Loucy (cell line): ENCODE measurements at regions not wholly inside any gene's neighbourhood (a gene's known extent, or its start where the extent isn't known, plus 50 kb on each side); places are given as distances from the start of the nearest gene placed in this dataset.

ENCODE experiments used
- H2AFZ ChIP-seq: fragments of 200-600 bp; sonication (generic); 2 replicates; pipeline ENCODE4 v1.6.0; 2016; ENCODE audit warnings: antibody characterized with exemption, mild to moderate bottlenecking, low read length, moderate library complexity
- H3F3A ChIP-seq: fragments of 200-600 bp; 2 replicates; pipeline ENCODE4 v1.6.0; 2016; ENCODE audit warnings: antibody characterized with exemption, low read depth, mild to moderate bottlenecking
- H3K27me3 ChIP-seq: fragments of 200-600 bp; sonication (generic); 2 replicates; pipeline ENCODE4 v1.6.1; 2014; ENCODE audit warnings: low read length, mild to moderate bottlenecking; ENCODE audit not compliant: insufficient read depth, poor library complexity, severe bottlenecking
- H3K36me3 ChIP-seq: fragments of 200-600 bp; sonication (generic); 2 replicates; pipeline ENCODE4 v1.6.1; 2016; ENCODE audit warnings: low read length; ENCODE audit not compliant: insufficient read depth
- H3K4me1 ChIP-seq: fragments of 200-600 bp; sonication (generic); 2 replicates; pipeline ENCODE4 v1.5.1; 2014; ENCODE audit warnings: low read length, mild to moderate bottlenecking; ENCODE audit not compliant: insufficient read depth, poor library complexity, severe bottlenecking
- H3K4me2 ChIP-seq: fragments of 200-600 bp; sonication (generic); 2 replicates; pipeline ENCODE4 v1.6.0; 2014; ENCODE audit warnings: antibody characterized with exemption, low read length, low read depth, mild to moderate bottlenecking; ENCODE audit not compliant: poor library complexity, severe bottlenecking
- H3K4me3 ChIP-seq: fragments of 200-600 bp; sonication (generic); 2 replicates; pipeline ENCODE4 v1.5.1; 2014; ENCODE audit warnings: low read length, mild to moderate bottlenecking, mixed read lengths; ENCODE audit not compliant: poor library complexity, severe bottlenecking
- H3K79me2 ChIP-seq: fragments of 200-600 bp; sonication (generic); 2 replicates; pipeline ENCODE4 v1.6.1; 2014; ENCODE audit warnings: low read length; ENCODE audit not compliant: insufficient read depth
- H3K9ac ChIP-seq: fragments of 200-600 bp; sonication (generic); 2 replicates; pipeline ENCODE4 v1.6.0; 2014; ENCODE audit warnings: mild to moderate bottlenecking, low read depth, low read length, moderate library complexity; ENCODE audit not compliant: poor library complexity, severe bottlenecking
- H3K9me2 ChIP-seq: fragments of 200-600 bp; sonication (generic); replicated peaks from 2 replicates; pipeline ENCODE4 v1.6.1; 2016; ENCODE audit warnings: low read depth, low read length, mixed read lengths
- H3K9me3 ChIP-seq: fragments of 200-600 bp; sonication (generic); 2 replicates; pipeline ENCODE4 v1.6.1; 2014; ENCODE audit warnings: mild to moderate bottlenecking, antibody characterized with exemption, low read length, low read depth; ENCODE audit not compliant: insufficient read depth
- H4K20me1 ChIP-seq: fragments of 200-600 bp; sonication (generic); 2 replicates; pipeline ENCODE4 v1.6.0; 2014; ENCODE audit warnings: antibody characterized with exemption, low read length, mild to moderate bottlenecking; ENCODE audit not compliant: insufficient read depth, poor library complexity, severe bottlenecking
- EZH2phosphoT487 ChIP-seq: fragments of 200-600 bp; IDR thresholded peaks from 2 replicates; pipeline ENCODE4 v1.6.1; 2018; ENCODE audit warnings: antibody characterized with exemption, mild to moderate bottlenecking, moderate library complexity, borderline replicate concordance
- TF ChIP-seq, protein P1 (sequence below): fragments of 200-600 bp; sonication (generic); conservative IDR thresholded peaks from 2 replicates; pipeline ENCODE4 v1.5.1; 2014; ENCODE audit warnings: mild to moderate bottlenecking, antibody characterized with exemption, low read length

DNA sequence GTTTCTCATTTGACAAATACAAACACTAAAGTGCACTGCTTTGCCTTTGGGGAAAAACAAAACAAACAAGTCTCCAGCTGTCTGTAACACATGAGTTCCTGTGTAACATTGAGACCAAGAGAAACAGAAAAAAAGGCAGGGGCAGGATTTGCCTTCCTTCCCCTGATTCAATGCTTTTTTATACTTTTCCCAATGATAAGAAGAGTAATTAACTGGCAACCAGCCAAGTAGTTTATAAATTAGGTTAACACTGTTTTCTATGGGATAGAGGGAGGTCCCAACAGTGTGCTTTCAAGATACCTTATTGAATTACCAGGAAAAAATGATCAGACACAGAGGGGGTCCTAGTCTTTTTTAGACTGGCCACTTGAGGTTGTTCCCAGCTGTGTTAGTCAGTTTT, 346.8 kb downstream of the TRIM36 start:
- Histone ChIP-seq H3K79me2 (no peaks in the 10 kb centered on the region), H3K36me3 (no peaks in the 10 kb centered on the region), H3K4me3 (no peak overlapping the region), H3F3A (no peaks in the 10 kb centered on the region), H4K20me1 (no peaks in the 10 kb centered on the region), H3K27me3 (no peaks in the 10 kb centered on the region), H3K9ac (no peak overlapping the region), H3K9me2 (no peaks in the 10 kb centered on the region), H3K4me1 (no peaks in the 10 kb centered on the region), H3K4me2 (no peak overlapping the region), H2AFZ (no peak overlapping the region), H3K9me3 (no peaks in the 10 kb centered on the region)
- no peak for TF ChIP-seq EZH2phosphoT487
- TF ChIP-seq, protein P1, sequence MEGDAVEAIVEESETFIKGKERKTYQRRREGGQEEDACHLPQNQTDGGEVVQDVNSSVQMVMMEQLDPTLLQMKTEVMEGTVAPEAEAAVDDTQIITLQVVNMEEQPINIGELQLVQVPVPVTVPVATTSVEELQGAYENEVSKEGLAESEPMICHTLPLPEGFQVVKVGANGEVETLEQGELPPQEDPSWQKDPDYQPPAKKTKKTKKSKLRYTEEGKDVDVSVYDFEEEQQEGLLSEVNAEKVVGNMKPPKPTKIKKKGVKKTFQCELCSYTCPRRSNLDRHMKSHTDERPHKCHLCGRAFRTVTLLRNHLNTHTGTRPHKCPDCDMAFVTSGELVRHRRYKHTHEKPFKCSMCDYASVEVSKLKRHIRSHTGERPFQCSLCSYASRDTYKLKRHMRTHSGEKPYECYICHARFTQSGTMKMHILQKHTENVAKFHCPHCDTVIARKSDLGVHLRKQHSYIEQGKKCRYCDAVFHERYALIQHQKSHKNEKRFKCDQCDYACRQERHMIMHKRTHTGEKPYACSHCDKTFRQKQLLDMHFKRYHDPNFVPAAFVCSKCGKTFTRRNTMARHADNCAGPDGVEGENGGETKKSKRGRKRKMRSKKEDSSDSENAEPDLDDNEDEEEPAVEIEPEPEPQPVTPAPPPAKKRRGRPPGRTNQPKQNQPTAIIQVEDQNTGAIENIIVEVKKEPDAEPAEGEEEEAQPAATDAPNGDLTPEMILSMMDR = no peak

- Histone ChIP-seq H3K79me2 (no peaks in the 10 kb centered on the region), H3K27me3 (no peaks in the 10 kb centered on the region), H3K4me1 (no peaks in the 10 kb centered on the region), H3K9ac (no peak overlapping the region), H3K9me2 (no peaks in the 10 kb centered on the region), H4K20me1 (no peaks in the 10 kb centered on the region), H3K36me3 (no peaks in the 10 kb centered on the region), H3K9me3 (no peaks in the 10 kb centered on the region), H3K4me2 (no peak overlapping the region), H3F3A (no peaks in the 10 kb centered on the region), H2AFZ (no peak overlapping the region), H3K4me3 (no peak overlapping the region)
- TF ChIP-seq EZH2phosphoT487 = no peak
- TF ChIP-seq, protein P1 = no peak
These were observed 347.3 kb downstream of the TRIM36 start for GRCh38 chr5:114822436-114822835.

- Histone ChIP-seq H2AFZ (no peak overlapping the region), H3K4me1 (no peaks in the 10 kb centered on the region), H3K9me3 (no peaks in the 10 kb centered on the region), H3K79me2 (no peaks in the 10 kb centered on the region), H3F3A (no peaks in the 10 kb centered on the region), H4K20me1 (no peaks in the 10 kb centered on the region), H3K9ac (no peak overlapping the region), H3K4me3 (no peak overlapping the region), H3K27me3 (no peaks in the 10 kb centered on the region), H3K9me2 (no peaks in the 10 kb centered on the region), H3K4me2 (no peak overlapping the region), H3K36me3 (no peaks in the 10 kb centered on the region)
- TF ChIP-seq EZH2phosphoT487 = no peak
- TF ChIP-seq, protein P1 = no peak
These were observed 379.3 kb downstream of the TRIM36 start for GRCh38 chr5:114790403-114790792.
